ENCODE measurements at regions not wholly inside any gene's neighbourhood (a gene's known extent, or its start where the extent isn't known, plus 50 kb on each side); places are given as distances from the start of the nearest gene placed in this dataset.
"Not testable (repeated sequence)": the region's sequence is repeated elsewhere in the genome, so short reads cannot be mapped to it uniquely, and the experiment has no call there.

DNA sequence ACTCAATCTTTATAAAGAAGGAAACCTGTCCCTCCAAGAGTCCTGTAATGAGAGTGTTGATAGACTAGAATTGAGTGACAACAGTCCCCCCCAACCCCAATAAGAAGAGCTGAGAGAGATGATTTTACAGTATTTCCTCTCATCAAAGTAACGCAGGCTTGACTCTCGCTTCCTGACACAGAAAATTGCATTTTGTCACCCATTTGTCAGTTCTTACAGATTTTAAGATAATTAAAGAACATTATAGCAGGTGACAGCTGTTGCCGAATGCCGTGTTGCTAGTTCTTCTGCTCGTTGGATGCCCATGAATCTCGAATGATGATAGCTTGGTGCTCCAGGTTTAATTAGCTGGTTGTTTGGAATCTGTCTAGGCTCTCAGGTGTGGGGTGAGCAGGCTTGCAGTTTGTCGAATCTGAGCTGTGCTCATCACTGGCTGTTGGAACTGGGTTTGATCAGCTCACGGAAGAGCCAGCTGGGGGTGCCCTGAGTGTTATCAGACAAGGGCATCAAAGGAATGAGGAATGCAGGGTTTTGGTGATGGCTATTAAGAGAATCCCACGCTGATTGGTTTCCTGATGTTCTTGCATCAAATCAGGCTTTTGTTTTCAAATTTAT lies 84.8 kb upstream of the CPHXL start:
- Histone ChIP-seq H3K27ac (no peak overlapping the region), H3K4me1 (no peaks in the 10 kb centered on the region), H3K4me3 (no peak overlapping the region), H3K27me3 (ENCODE audit: insufficient read depth in 3 of 3, low read length in 2 of 3) (no peaks in the 10 kb centered on the region), H3K9me3 (no peaks in the 10 kb centered on the region), H3K36me3 (ENCODE audit: insufficient read depth in 1 of 2, low read depth in 1 of 2) (no peaks in the 10 kb centered on the region)
- intact Hi-C loops (cut with DNase I) = no loop called here
- no peak for DNase-seq
- no peak for ATAC-seq
- TF ChIP-seq, protein P1, sequence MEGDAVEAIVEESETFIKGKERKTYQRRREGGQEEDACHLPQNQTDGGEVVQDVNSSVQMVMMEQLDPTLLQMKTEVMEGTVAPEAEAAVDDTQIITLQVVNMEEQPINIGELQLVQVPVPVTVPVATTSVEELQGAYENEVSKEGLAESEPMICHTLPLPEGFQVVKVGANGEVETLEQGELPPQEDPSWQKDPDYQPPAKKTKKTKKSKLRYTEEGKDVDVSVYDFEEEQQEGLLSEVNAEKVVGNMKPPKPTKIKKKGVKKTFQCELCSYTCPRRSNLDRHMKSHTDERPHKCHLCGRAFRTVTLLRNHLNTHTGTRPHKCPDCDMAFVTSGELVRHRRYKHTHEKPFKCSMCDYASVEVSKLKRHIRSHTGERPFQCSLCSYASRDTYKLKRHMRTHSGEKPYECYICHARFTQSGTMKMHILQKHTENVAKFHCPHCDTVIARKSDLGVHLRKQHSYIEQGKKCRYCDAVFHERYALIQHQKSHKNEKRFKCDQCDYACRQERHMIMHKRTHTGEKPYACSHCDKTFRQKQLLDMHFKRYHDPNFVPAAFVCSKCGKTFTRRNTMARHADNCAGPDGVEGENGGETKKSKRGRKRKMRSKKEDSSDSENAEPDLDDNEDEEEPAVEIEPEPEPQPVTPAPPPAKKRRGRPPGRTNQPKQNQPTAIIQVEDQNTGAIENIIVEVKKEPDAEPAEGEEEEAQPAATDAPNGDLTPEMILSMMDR (IDR thresholded peaks at IDR 0.05) = no peak
- 57 to 64% (median 60%) methylated on average over 9 of the region's 9 CpGs for WGBS, 3 donors

DNA sequence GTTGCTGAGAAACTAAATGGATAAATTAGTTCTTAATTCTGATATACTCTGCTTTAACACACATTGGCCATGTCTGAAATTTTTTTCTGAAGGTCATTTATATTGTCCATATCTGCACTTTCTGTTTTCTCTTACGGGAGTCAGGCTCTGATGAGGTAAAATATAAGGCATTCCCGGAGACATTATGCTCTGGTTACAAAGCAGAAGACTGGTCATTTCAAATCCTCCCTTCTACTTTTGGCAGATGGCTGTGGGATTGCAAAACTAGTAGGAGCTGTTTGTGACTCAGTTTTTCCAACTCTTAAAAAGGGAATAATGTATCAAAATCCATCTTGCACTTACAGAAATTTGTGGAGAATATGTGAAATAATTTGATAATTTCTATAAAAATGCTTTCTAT lies 92.2 kb upstream of the CPHXL start:
- Histone ChIP-seq H3K4me3 (no peak overlapping the region), H3K27me3 (ENCODE audit: insufficient read depth in 3 of 3, low read length in 2 of 3) (no peaks in the 10 kb centered on the region), H3K9me3 (no peaks in the 10 kb centered on the region), H3K4me1 (no peaks in the 10 kb centered on the region), H3K36me3 (ENCODE audit: insufficient read depth in 1 of 2, low read depth in 1 of 2) (no peaks in the 10 kb centered on the region), H3K27ac (no peak overlapping the region)
- TF ChIP-seq, protein P1 (IDR thresholded peaks at IDR 0.05) = no peak
- WGBS, 3 donors = 64 to 79% (median 68%) methylated on average over 2 of the region's 2 CpGs
- no peak for ATAC-seq
- DNase-seq = no peak
- intact Hi-C loops (cut with DNase I) = no loop called here

DNA sequence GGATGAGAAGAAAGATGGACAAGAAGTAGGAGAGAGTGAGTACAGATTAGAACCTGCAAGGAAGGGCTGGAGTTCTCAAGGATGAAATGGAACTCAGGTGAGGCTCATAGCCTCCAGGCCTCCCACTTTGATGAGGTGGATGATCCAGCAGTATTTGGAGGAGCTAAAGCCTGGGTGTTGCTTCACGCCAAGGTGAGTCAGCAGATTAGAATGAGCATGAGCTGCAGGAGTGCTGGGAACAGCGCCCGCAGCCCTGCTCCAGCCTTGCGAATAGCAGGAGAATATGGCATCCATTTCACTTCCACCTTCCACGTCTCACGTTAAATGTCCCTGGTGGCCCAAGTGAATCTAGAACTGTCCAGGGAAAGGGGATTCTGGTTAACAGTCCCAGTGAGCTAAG lies 94.4 kb upstream of the CPHXL start:
- no peaks in the 10 kb centered on the region for H3K27me3 ChIP-seq (ENCODE audit: insufficient read depth in 3 of 3, low read length in 2 of 3)
- WGBS, 3 donors = 88 to 90% (median 89%) methylated on average over 6 of the region's 6 CpGs
- H3K4me1 ChIP-seq = no peaks in the 10 kb centered on the region
- TF ChIP-seq, protein P1 (IDR thresholded peaks at IDR 0.05) = no peak
- DNase-seq (no peak), ATAC-seq (no peak)
- H3K27ac ChIP-seq = no peak overlapping the region
- H3K9me3 ChIP-seq = no peaks in the 10 kb centered on the region
- no peak overlapping the region for H3K4me3 ChIP-seq
- no peaks in the 10 kb centered on the region for H3K36me3 ChIP-seq (ENCODE audit: insufficient read depth in 1 of 2, low read depth in 1 of 2)
- intact Hi-C loops (cut with DNase I) = no loop called here

DNA sequence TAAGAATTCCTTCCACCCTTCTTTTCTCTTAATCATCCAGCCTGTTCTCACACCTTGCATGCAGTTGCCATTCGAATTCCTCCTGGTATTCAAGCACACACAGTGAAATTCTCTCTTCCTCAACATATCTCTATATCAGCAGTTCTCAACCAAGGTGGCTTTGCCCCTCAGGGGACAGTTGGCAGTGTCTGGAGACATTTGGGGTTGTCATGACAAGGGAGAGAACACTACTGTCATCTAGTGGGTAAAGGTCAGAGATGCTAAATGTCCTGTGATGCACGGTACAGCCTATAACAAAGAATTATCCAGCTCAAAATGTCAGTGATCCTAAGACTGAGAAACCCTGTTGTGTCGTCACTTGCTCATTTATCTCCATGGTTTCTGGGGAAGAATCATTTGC lies 94.8 kb upstream of the CPHXL start:
- WGBS, 3 donors = 65 to 80% (median 69%) methylated on average over 3 of the region's 3 CpGs
- no peak for ATAC-seq
- intact Hi-C loops (cut with DNase I) = no loop called here

DNA sequence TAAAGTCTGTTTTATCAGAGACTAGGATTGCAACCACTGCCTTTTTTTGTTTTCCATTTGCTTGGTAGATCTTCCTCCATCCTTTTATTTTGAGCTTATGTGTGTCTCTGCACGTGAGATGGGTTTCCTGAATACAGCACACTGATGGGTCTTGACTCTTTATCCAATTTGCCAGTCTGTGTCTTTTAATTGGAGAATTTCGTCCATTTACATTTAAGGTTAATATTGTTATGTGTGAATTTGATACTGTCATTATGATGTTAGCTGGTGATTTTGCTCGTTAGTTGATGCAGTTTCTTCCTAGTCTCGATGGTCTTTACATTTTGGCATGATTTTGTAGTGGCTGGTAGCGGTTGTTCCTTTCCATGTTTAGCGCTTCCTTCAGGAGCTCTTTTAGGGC lies 99.5 kb upstream of the CPHXL start:
- ATAC-seq = not testable (repeated sequence)
- WGBS, 3 donors = 77 to 87% (median 78%) methylated on average over 4 to 6 of the region's 6 CpGs

More for the DNA sequence above, 94.8 kb upstream of the CPHXL start:
- Histone ChIP-seq H3K9me3 (no peaks in the 10 kb centered on the region), H3K36me3 (ENCODE audit: insufficient read depth in 1 of 2, low read depth in 1 of 2) (no peaks in the 10 kb centered on the region), H3K27ac (no peak overlapping the region), H3K27me3 (ENCODE audit: insufficient read depth in 3 of 3, low read length in 2 of 3) (no peaks in the 10 kb centered on the region), H3K4me3 (no peak overlapping the region), H3K4me1 (no peaks in the 10 kb centered on the region)
- TF ChIP-seq, protein P1 (IDR thresholded peaks at IDR 0.05) = no peak
- DNase-seq = no peak

DNA sequence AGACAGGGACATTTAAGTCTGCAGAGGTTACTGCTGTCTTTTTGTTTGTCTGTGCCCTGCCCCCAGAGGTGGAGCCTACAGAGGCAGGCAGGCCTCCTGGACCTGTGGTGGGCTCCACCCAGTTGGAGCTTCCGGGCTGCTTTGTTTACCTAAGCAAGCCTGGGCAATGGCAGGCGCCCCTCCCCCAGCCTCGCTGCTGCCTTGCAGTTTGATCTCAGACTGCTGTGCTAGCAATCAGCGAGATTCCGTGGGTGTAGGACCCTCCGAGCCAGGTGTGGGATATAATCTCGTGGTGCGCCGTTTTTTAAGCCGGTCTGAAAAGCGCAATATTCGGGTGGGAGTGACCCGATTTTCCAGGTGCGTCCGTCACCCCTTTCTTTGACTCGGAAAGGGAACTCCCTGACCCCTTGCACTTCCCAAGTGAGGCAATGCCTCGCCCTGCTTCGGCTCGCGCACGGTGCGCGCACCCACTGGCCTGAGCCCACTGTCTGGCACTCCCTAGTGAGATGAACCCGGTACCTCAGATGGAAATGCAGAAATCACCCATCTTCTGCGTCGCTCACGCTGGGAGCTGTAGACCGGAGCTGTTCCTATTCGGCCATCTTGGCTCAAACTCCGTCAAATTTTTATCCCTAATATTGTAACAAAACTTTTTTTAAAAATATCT lies 101.2 kb upstream of the CPHXL start:
- H3K27ac ChIP-seq; H3K27me3 ChIP-seq (ENCODE audit: insufficient read depth in 3 of 3, low read length in 2 of 3); H3K4me1 ChIP-seq; H3K4me3 ChIP-seq; H3K36me3 ChIP-seq (ENCODE audit: insufficient read depth in 1 of 2, low read depth in 1 of 2); ATAC-seq; intact Hi-C loops (cut with DNase I); DNase-seq: not testable (repeated sequence)
- WGBS, 3 donors = 80 to 90% (median 88%) methylated on average over 7 to 19 of the region's 30 CpGs
- peaks cover 14% of the 10 kb centered on the region for H3K9me3 ChIP-seq

More for the DNA sequence above, 99.5 kb upstream of the CPHXL start:
- H3K36me3 ChIP-seq (ENCODE audit: insufficient read depth in 1 of 2, low read depth in 1 of 2); DNase-seq; H3K27me3 ChIP-seq (ENCODE audit: insufficient read depth in 3 of 3, low read length in 2 of 3); intact Hi-C loops (cut with DNase I); H3K27ac ChIP-seq; H3K4me3 ChIP-seq; H3K4me1 ChIP-seq: not testable (repeated sequence)
- H3K9me3 ChIP-seq = peaks cover 14% of the 10 kb centered on the region

DNA sequence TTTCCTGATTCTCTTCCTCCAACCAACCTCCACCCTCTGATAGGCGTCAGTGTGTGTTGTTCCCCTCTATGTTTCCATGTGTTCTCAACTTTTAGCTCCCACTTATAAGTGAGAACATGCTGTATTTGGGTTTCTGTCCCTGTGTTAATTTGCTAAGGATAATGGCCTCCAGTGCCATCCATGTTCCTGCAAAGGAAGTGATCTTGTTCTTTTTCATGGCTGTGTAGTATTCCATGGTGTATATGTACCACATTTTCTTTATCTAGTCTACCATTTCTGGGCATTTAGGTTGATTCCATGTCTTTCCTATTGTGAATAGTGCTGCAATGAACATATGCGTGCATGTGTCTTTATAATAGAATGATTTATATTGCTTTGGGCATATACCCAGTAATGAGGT lies 107.1 kb upstream of the CPHXL start:
- H3K4me1 ChIP-seq; H3K36me3 ChIP-seq (ENCODE audit: insufficient read depth in 1 of 2, low read depth in 1 of 2); H3K4me3 ChIP-seq; DNase-seq; H3K27me3 ChIP-seq (ENCODE audit: insufficient read depth in 3 of 3, low read length in 2 of 3); ATAC-seq; intact Hi-C loops (cut with DNase I); H3K27ac ChIP-seq: not testable (repeated sequence)
- WGBS, 3 donors = 84 to 93% (median 92%) methylated on average over 2 of the region's 2 CpGs
- H3K9me3 ChIP-seq = peaks cover 13% of the 10 kb centered on the region

Measured in psoas muscle (tissue), 7 donors.